ENCODE measurements at regions not wholly inside any gene's neighbourhood (a gene's known extent, or its start where the extent isn't known, plus 50 kb on each side); places are given as distances from the start of the nearest gene placed in this dataset.
"Not testable (repeated sequence)": the region's sequence is repeated elsewhere in the genome, so short reads cannot be mapped to it uniquely, and the experiment has no call there.

GRCh38 chr13:103676329-103676728, 610.1 kb upstream of the SLC10A2 start:
- intact Hi-C loops (cut with micrococcal nuclease): no loop called here

GRCh38 chr13:103671547-103671946, 605.3 kb upstream of the SLC10A2 start:
- intact Hi-C loops (cut with micrococcal nuclease): no loop called here

- intact Hi-C loops (cut with micrococcal nuclease): no loop called here
Measured at GRCh38 chr13:103663996-103664395, 597.8 kb upstream of the SLC10A2 start.

GRCh38 chr13:103656311-103656710, 590.1 kb upstream of the SLC10A2 start:
- intact Hi-C loops (cut with micrococcal nuclease): no loop called here

GRCh38 chr13:103640606-103641005, 574.4 kb upstream of the SLC10A2 start:
- intact Hi-C loops (cut with micrococcal nuclease): no loop called here

GRCh38 chr13:103639326-103639725, 573.1 kb upstream of the SLC10A2 start:
- intact Hi-C loops (cut with micrococcal nuclease): no loop called here

GRCh38 chr13:103638706-103639105, 572.5 kb upstream of the SLC10A2 start:
- intact Hi-C loops (cut with micrococcal nuclease): no loop called here

GRCh38 chr13:103634066-103634465, 567.8 kb upstream of the SLC10A2 start:
- intact Hi-C loops (cut with micrococcal nuclease): no loop called here

- intact Hi-C loops (cut with micrococcal nuclease): no loop called here
Measured at GRCh38 chr13:103625194-103625593, 559.0 kb upstream of the SLC10A2 start.

- intact Hi-C loops (cut with micrococcal nuclease): no loop called here
Measured at GRCh38 chr13:103618151-103618550, 551.9 kb upstream of the SLC10A2 start.

GRCh38 chr13:103615771-103616170, 549.6 kb upstream of the SLC10A2 start:
- intact Hi-C loops (cut with micrococcal nuclease): no loop called here

GRCh38 chr13:103614761-103615160, 548.5 kb upstream of the SLC10A2 start:
- intact Hi-C loops (cut with micrococcal nuclease): no loop called here

- intact Hi-C loops (cut with micrococcal nuclease): no loop called here
Measured at GRCh38 chr13:103607995-103608394, 541.8 kb upstream of the SLC10A2 start.

GRCh38 chr13:103605546-103606326, 539.5 kb upstream of the SLC10A2 start:
- intact Hi-C loops (cut with micrococcal nuclease): no loop called here

- intact Hi-C loops (cut with micrococcal nuclease): not testable (repeated sequence)
Measured at GRCh38 chr13:103599870-103600269, 533.7 kb upstream of the SLC10A2 start.

GRCh38 chr13:103598671-103599070, 532.5 kb upstream of the SLC10A2 start:
- intact Hi-C loops (cut with micrococcal nuclease): no loop called here

GRCh38 chr13:103573446-103573845, 507.2 kb upstream of the SLC10A2 start:
- intact Hi-C loops (cut with micrococcal nuclease): no loop called here

GRCh38 chr13:103568314-103568713, 502.1 kb upstream of the SLC10A2 start:
- intact Hi-C loops (cut with micrococcal nuclease): no loop called here

- intact Hi-C loops (cut with micrococcal nuclease): no loop called here
Measured at GRCh38 chr13:103557878-103558277, 491.7 kb upstream of the SLC10A2 start.

- intact Hi-C loops (cut with micrococcal nuclease): no loop called here
Measured at GRCh38 chr13:103556681-103557080, 490.5 kb upstream of the SLC10A2 start.

GRCh38 chr13:103547914-103548313, 481.7 kb upstream of the SLC10A2 start:
- intact Hi-C loops (cut with micrococcal nuclease): no loop called here

GRCh38 chr13:103546271-103546670, 480.1 kb upstream of the SLC10A2 start:
- intact Hi-C loops (cut with micrococcal nuclease): no loop called here

- intact Hi-C loops (cut with micrococcal nuclease): no loop called here
Measured at GRCh38 chr13:103542648-103543047, 476.4 kb upstream of the SLC10A2 start.

Data from T-helper 1 cell treated with Interleukin-12 subunit alpha and Interleukin-12 subunit beta and Interleukin-4 antibody, amounts not matched to agents 30 ng/mL and 1 ng/mL, for 36 hours (primary cell).